ENCODE measurements at regions not wholly inside any gene's neighbourhood (a gene's known extent, or its start where the extent isn't known, plus 50 kb on each side); places are given as distances from the start of the nearest gene placed in this dataset.

DNA sequence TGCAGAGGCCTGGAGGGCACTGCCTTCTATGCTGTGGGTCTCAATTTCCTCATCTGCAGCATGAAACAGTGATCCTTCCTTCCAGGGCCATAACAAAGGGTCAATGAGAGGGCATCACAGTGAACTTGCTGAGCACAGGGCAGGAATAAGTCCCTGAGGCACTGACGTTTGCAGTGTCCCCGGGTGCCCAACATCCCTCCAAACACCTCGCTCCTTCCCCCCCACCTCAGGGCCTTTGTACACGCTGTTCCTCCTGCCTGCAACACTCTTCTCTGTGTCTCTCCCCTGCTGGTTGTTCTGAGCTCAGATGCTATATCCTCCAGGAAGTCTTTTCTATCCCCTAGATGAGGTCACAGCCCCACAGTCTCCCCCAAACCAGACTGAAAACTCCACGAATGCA, 59.7 kb upstream of the TCF20 start:
- no peaks in the 10 kb centered on the region for H3K27me3 Mint-ChIP-seq (ENCODE audit: low read depth)
- ATAC-seq (no peak), DNase-seq (no peak)
- no peak overlapping the region for H3K4me3 Mint-ChIP-seq
- H3K36me3 Mint-ChIP-seq (ENCODE audit: insufficient read depth), result no peaks in the 10 kb centered on the region
- H3K4me1 Mint-ChIP-seq (ENCODE audit: low read depth), result peaks cover 37% of the 10 kb centered on the region
- no peaks in the 10 kb centered on the region for H3K9me3 Mint-ChIP-seq

DNA sequence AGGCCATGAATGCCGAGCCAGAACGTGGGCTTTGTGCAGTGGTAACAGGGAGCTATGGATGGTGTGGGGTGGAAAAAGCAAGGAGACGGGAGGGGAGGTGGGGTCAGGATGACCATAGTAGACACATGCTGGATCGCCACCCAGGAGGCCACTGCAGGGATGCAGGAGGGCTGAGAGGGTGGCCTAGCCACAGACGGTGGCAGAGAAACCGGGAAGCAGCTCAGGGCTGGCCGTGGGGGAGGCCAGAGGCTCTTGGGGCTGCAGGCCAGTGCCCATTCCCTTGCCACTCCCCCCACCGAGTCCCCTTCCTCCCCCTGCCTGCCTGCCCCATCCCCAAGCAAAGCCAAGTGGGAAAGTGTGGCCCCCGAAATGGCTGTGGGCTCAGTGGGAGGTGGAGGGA, 59.1 kb upstream of the TCF20 start:
- no peak overlapping the region for H3K4me3 Mint-ChIP-seq
- peaks cover 44% of the 10 kb centered on the region for H3K4me1 Mint-ChIP-seq (ENCODE audit: low read depth)
- no peaks in the 10 kb centered on the region for H3K9me3 Mint-ChIP-seq
- DNase-seq (no peak), ATAC-seq (no peak)
- no peaks in the 10 kb centered on the region for H3K36me3 Mint-ChIP-seq (ENCODE audit: insufficient read depth)
- H3K27me3 Mint-ChIP-seq (ENCODE audit: low read depth), result no peaks in the 10 kb centered on the region

DNA sequence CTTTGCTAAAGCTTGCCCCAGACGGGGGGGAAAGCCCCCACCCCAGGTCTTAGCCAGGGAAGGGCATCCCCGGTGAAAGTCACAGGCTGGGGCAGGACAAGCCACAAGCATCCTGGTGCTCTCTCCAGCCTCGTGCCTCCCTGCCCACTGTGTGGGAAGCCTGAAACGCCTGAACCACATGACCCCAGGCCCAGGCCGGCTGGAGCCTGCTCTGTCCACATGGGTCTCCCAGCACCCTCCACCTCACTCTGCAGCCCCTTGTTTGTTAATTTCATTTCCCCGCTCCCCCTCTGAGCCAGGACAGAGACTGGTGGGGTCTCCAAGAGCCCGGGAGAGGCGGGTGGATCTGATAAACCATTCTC, 58.3 kb upstream of the TCF20 start:
- Mint-ChIP-seq H3K9me3 (no peaks in the 10 kb centered on the region), H3K36me3 (ENCODE audit: insufficient read depth) (no peaks in the 10 kb centered on the region), H3K4me1 (ENCODE audit: low read depth) (peaks cover 46% of the 10 kb centered on the region), H3K4me3 (no peak overlapping the region), H3K27me3 (ENCODE audit: low read depth) (no peaks in the 10 kb centered on the region)
- no peak for ATAC-seq
- DNase-seq, result no peak

DNA sequence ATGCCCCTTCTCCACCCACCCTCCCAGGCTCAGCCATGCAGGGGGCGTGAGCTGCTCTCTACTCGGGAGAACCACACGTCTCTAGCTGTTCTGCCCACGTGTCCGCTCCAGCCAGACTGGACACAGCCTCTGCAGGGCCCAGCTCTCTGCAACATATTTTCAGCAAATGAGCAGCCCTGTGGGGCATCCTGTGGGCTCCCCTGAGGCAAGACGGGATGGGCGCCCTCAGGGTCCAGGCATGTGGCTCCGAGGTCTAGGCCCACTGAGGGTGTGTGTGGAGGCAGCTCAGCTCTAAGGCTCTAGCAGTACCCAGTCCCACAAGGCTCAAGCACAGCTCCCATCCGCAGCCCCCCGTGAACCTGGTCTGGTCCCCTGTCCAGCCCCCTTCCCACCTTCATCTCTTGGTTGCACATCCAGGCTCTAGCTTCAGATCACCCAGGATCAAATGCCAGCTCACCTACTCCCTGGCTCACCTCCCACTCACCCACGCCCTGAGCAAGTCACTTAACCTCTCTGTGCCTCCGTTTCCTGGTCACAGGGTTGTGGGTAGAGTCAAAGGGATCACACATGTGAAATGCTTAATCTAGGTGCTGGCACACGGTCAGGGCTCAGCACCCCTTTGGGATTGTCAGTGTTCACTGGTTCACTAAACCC, 57.8 kb upstream of the TCF20 start:
- peak; percentile 47 to 63 for ATAC-seq
- no peak for DNase-seq
- H3K4me1 Mint-ChIP-seq (ENCODE audit: low read depth), result peaks cover 46% of the 10 kb centered on the region

DNA sequence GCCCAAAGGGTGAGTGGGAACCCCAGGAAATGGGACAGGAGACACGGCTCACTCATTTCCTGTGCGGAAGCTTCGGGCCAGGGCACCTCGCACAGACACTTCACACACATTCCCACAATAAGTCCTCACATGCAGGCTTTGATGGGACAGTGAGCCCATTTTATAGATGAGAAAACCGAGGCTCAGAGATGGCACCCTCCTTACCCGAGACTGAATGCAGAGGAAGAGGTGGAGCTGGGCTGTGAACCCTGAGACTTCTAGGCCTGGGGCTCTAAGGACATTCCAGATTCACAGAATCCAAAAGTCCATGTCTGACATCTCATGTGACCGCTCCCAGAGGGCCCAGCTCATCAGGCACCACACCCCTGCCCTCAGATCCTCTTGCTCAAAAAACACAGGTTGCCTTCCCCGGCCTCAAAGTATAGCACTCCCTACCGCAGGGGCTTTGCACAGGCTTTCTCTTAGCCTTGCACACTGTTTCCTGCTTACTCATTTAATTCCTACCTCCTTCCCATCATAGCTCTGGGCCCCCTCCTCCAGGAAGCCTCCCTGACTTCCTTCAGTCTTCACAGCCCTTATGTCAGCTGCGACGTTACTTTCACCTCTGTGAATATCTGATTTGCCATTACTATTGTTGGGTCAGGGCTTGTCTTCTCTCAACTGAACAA, 57.1 kb upstream of the TCF20 start:
- Mint-ChIP-seq H3K9me3 (no peaks in the 10 kb centered on the region), H3K27me3 (ENCODE audit: low read depth) (no peaks in the 10 kb centered on the region), H3K4me1 (ENCODE audit: low read depth) (peaks cover 46% of the 10 kb centered on the region), H3K4me3 (no peak overlapping the region), H3K36me3 (ENCODE audit: insufficient read depth) (no peaks in the 10 kb centered on the region)
- DNase-seq (no peak), ATAC-seq (no peak)

More for the DNA sequence above, 57.8 kb upstream of the TCF20 start:
- H3K27me3 Mint-ChIP-seq (ENCODE audit: low read depth), result no peaks in the 10 kb centered on the region
- no peaks in the 10 kb centered on the region for H3K9me3 Mint-ChIP-seq
- no peaks in the 10 kb centered on the region for H3K36me3 Mint-ChIP-seq (ENCODE audit: insufficient read depth)
- H3K4me3 Mint-ChIP-seq, result no peak overlapping the region

DNA sequence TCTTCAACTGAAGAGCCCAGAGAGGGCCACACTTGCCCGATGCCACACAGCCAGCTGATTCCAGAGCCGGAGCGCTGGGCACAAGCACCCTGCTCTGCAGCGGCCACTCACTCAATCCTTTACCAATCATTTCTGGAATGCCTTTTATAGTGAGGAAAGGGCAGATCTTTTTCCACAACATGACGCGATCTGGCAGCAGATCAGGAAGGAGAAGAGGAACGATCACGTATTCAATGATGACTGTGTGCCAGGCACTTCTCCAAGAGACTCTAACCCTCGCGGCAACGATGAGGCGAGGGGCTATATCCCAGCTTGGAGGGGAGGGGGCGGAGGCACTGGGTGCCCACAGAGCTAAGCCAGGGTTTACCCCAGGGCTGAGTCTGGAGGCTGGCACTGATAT, 56.3 kb upstream of the TCF20 start:
- ATAC-seq (no peak), DNase-seq (no peak)
- Mint-ChIP-seq H3K4me3 (no peak overlapping the region), H3K4me1 (ENCODE audit: low read depth) (peaks cover 46% of the 10 kb centered on the region), H3K27me3 (ENCODE audit: low read depth) (no peaks in the 10 kb centered on the region), H3K36me3 (ENCODE audit: insufficient read depth) (peaks cover 2% of the 10 kb centered on the region), H3K9me3 (no peaks in the 10 kb centered on the region)

DNA sequence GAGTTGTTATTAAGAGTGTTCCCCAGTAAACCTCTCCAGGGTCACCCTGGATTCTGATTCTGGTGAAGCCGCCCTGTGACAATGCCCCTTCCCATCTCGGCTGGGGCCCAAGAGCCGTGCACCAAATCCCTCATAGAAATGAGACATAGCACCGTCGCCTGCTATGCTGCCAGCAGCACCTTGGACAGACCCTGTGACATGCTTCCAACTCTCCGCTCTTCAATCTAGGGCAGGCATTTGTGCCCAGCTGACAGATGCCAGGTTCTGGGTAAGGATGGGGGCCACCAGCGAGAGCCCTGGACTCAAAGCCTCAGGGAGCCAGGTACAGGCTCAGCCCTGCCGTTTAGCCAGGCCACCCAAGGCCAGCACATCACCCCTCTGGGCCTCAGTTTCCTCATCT, 55.8 kb upstream of the TCF20 start:
- Mint-ChIP-seq H3K4me1 (ENCODE audit: low read depth) (peaks cover 46% of the 10 kb centered on the region), H3K27me3 (ENCODE audit: low read depth) (no peaks in the 10 kb centered on the region), H3K36me3 (ENCODE audit: insufficient read depth) (peaks cover 2% of the 10 kb centered on the region), H3K9me3 (no peaks in the 10 kb centered on the region), H3K4me3 (no peak overlapping the region)
- ATAC-seq (no peak), DNase-seq (no peak)

DNA sequence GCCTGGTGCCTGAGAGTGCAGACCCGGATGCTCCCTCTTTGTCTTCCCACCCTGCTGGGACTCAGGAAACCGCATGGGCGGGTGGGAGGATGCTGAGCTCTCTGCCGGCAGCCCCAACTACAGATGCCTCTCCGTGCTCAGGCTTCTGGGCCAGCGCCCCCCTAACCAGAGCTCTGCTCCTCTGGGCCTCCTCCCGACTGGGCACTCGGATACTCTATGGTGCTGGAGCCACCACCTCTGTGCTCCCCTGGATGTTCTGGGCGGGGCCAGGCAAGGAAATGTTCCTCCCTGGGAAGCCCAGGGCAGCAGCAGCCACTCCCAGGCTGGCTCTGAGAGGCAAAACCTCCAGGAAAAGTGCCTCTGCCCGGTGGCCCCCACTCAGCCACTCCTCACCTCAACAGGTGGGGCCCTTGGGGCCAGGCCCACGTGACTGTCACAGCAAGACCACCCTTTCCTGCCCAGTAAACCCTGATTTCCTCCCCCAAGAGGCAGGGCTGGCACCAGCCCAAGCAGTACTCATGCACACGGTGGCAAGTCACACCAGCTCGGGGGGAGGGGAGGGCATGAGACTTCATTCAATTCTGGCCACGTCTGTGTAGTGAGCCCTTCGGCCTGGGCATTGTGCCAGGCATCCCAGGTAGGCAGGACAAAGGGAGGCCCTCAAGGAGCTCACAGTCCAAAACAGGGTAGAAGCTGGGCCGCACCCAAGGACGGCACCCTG, 54.7 kb upstream of the TCF20 start:
- Mint-ChIP-seq H3K27me3 (ENCODE audit: low read depth) (no peaks in the 10 kb centered on the region), H3K9me3 (no peaks in the 10 kb centered on the region), H3K4me3 (peak overlapping the region; percentile 29), H3K36me3 (ENCODE audit: insufficient read depth) (peaks cover 2% of the 10 kb centered on the region), H3K4me1 (ENCODE audit: low read depth) (peaks cover 48% of the 10 kb centered on the region)
- DNase-seq (no peak), ATAC-seq (peak; percentile 26 to 49)

DNA sequence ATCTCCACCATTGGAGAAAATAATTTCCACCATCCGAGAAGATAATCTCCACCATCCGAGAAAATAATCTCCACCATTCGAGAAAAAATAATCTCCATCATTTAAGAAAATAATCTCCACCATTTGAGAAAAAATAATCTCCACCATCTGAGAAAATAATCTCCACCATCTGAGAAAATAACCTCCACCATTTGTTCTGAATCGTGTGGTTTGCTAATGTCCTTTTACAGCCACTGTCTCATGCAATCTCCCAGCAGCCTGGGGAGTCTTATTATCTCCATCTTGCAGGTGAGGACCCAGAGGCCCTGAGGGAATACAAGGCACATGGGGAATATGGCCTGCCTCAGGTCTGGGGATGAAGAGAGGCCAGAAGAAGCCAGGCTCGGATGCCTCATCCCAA, 54.1 kb upstream of the TCF20 start:
- Mint-ChIP-seq H3K27me3 (ENCODE audit: low read depth) (no peaks in the 10 kb centered on the region), H3K9me3 (no peaks in the 10 kb centered on the region), H3K36me3 (ENCODE audit: insufficient read depth) (peaks cover 2% of the 10 kb centered on the region), H3K4me1 (ENCODE audit: low read depth) (peaks cover 48% of the 10 kb centered on the region), H3K4me3 (no peak overlapping the region)
- ATAC-seq (peak in 1 of 2 donors; percentile 19), DNase-seq (no peak)

DNA sequence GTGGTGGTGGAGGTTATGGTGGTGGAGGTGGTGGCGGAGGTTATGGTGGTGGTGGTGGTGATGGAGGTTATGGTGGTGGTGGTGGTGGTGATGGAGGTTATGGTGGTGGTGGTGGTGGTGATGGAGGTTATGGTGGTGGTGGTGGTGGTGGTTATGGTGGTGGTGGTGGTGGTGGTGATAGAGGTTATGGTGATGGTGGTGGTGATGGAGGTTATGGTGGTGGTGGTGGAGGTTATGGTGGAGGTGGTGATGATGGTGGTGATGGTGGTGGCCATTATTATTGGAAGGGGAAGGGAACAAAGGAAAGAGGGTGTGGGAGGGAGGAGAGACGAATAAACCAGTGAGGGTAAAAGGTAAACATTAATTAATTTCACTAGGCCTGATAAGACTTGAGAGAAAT, 53.5 kb upstream of the TCF20 start:
- Mint-ChIP-seq H3K27me3 (ENCODE audit: low read depth) (no peaks in the 10 kb centered on the region), H3K9me3 (no peaks in the 10 kb centered on the region), H3K36me3 (ENCODE audit: insufficient read depth) (peaks cover 2% of the 10 kb centered on the region), H3K4me3 (no peak overlapping the region), H3K4me1 (ENCODE audit: low read depth) (peaks cover 48% of the 10 kb centered on the region)
- DNase-seq (no peak), ATAC-seq (no peak)

DNA sequence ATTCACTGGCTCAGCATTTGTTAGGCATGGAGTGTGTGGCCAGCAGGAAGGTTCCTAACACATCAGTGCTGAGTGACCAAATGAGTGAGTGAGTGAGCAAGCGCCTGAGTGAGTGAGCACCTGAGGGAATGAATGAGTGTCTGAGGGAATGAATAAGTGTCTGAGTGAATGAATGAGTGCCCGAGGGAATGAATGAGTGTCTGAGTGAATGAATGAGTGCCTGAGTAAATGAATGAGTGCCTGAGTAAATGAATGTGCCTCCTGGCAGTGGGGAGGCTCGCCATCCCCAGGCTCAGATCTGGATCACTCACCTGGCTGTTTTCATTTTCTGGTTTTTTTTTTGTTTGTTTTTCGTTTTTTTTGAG, 52.1 kb upstream of the TCF20 start:
- ATAC-seq (no peak), DNase-seq (no peak)
- Mint-ChIP-seq H3K36me3 (ENCODE audit: insufficient read depth) (peaks cover 2% of the 10 kb centered on the region), H3K4me3 (no peak overlapping the region), H3K4me1 (ENCODE audit: low read depth) (peaks cover 33% of the 10 kb centered on the region), H3K9me3 (no peaks in the 10 kb centered on the region), H3K27me3 (ENCODE audit: low read depth) (no peaks in the 10 kb centered on the region)

DNA sequence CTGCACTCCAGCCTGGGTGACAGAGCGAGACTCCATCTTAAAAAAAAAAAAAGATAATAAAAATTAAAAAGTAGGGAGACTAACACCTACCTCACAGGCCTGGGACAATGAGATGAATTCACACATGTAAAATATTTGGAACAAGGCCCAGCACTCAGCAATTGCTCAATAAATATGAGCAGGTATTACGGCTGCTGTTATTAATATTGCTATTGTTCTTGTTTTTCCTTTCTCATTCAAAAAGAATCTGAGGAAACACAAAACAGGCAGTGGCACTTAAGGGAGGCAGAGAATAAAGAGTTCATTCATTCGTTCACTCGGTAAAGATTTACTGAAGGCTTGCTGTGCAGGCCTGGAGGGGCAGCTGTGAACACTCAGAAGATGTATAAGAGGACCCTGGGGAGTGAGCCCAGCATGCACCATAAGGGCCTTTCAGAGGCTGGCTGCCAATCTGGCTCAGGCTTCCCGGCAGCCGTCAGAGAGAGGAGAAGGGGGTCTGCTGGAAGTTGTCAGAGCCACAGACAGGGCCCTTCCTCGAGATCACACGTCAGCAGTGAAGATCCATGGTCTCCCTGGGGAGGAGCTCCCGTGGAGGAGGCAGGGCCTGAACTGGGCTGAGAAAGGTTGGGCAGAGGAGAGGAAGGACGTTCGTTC, 51.6 kb upstream of the TCF20 start:
- Mint-ChIP-seq H3K4me3 (no peak overlapping the region), H3K9me3 (no peaks in the 10 kb centered on the region), H3K36me3 (ENCODE audit: insufficient read depth) (peaks cover 2% of the 10 kb centered on the region), H3K27me3 (ENCODE audit: low read depth) (no peaks in the 10 kb centered on the region), H3K4me1 (ENCODE audit: low read depth) (peaks cover 32% of the 10 kb centered on the region)
- ATAC-seq (no peak), DNase-seq (no peak)

DNA sequence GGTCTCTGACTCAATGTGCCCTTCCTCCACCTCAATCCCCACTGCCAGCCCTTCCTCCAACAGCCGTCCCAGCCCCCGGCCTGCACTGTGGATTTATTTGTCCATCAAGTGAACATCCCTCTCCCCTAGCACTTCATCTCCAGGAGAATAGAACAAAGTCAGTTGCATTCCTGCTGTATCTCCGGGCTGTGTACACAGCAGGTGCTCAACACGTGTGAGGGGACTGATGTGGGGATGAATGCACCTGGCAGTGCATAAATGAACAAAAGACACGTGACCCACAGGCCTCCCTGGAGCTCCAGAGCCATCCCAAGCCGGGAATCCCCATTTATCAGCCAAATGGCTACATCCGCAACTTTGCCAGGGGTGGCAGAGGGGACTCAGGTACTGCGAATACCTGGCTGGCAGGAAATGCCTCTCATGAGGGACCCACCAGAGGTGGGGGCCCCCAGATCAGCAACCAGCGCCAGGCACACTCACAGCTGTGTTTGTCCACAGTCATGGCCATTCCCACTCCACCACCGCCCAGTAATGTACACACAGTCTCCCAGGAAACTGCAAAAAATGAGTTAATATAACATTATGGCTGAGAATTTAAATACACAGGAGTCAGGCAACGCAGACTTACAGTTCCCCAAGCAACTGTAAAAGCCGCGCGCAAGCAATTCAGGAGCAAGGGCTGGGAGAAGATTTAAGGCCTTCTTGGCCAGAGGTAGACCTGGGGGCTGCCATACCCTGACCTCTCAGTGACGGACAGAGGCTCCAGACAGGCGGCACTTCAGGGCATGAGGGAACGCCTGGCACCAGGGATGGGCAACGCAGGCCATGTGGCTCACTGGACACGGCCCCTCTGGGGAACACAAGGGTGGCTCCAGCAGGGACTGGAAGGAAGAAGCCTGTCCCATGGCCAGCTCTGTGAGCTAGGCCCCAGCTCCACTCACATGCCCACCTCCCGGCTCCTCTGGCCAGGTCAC, 50.3 kb upstream of the TCF20 start:
- Mint-ChIP-seq H3K4me1 (ENCODE audit: low read depth) (peaks cover 26% of the 10 kb centered on the region), H3K27me3 (ENCODE audit: low read depth) (no peaks in the 10 kb centered on the region), H3K9me3 (no peaks in the 10 kb centered on the region), H3K4me3 (no peak overlapping the region), H3K36me3 (ENCODE audit: insufficient read depth) (peaks cover 2% of the 10 kb centered on the region)
- ATAC-seq, result no peak
- no peak for DNase-seq
